IMR-90 (cell line): ENCODE measurements at regions not wholly inside any gene's neighbourhood (a gene's known extent, or its start where the extent isn't known, plus 50 kb on each side); places are given as distances from the start of the nearest gene placed in this dataset.

Experiments used
- ATAC-seq: fragments of 200-7000 bp; cut with Tn5 transposase; 2 replicates; pipeline ENCODE4 v1.9.1; 2020; ENCODE audit warnings: low read depth, mild to moderate bottlenecking, moderate library complexity
- BruUV-seq: library from RNA; stranded (reverse); fragments of 400-500 nt; replicated peaks from 2 replicates; lab custom pipeline; 2021; lab: Mats Ljungman, UMichigan
- CTCF ChIA-PET: fragments of 300-600 bp; formaldehyde crosslinking; extraction: SDS; loops from one replicate; lab custom pipeline; 2021; ENCODE audit warnings: antibody characterized with exemption; lab: Yijun Ruan, JAX
- POLR2A ChIA-PET: fragments of 300-600 bp; sonication (Branson Sonifier 250); formaldehyde crosslinking; loops from one replicate; lab custom pipeline; 2022; ENCODE audit warnings: antibody characterized with exemption; ENCODE audit not compliant: unreplicated experiment; lab: Charles Lee
- DNase-seq: peaks from one replicate; pipeline ENCODE4 v3.0.0; 2013
- H2AFZ ChIP-seq: replicated peaks from 2 replicates; pipeline ENCODE3; 2013; ENCODE audit warnings: low read length, mild to moderate bottlenecking; ENCODE audit not compliant: poor library complexity
- H2AK5ac ChIP-seq: 2 replicates; pipeline ENCODE4 v1.6.1; 2013; ENCODE audit warnings: low read depth, low read length, inconsistent platforms
- H2AK9ac ChIP-seq: replicated peaks from 2 replicates; pipeline ENCODE3; 2013; ENCODE audit warnings: mild to moderate bottlenecking, low read depth, low read length, moderate library complexity; ENCODE audit not compliant: poor library complexity
- H2BK120ac ChIP-seq: 2 replicates; pipeline ENCODE4 v1.6.1; 2013; ENCODE audit warnings: low read depth, low read length, inconsistent platforms
- H2BK15ac ChIP-seq: 3 replicates; pipeline ENCODE4 v1.6.1; 2013; ENCODE audit warnings: low read depth, low read length, inconsistent platforms
- H2BK20ac ChIP-seq: 2 replicates; pipeline ENCODE4 v1.6.1; 2013; ENCODE audit warnings: low read depth, mild to moderate bottlenecking, inconsistent platforms, low read length, moderate library complexity
- H2BK5ac ChIP-seq: 2 replicates; pipeline ENCODE4 v1.6.1; 2013; ENCODE audit warnings: mild to moderate bottlenecking, low read depth, low read length, inconsistent platforms; ENCODE audit not compliant: poor library complexity, severe bottlenecking
- H3K14ac ChIP-seq: replicated peaks from 2 replicates; pipeline ENCODE4 v1.6.1; 2013; ENCODE audit warnings: low read depth, low read length, inconsistent platforms
- H3K18ac ChIP-seq: 2 replicates; pipeline ENCODE4 v1.6.1; 2013; ENCODE audit warnings: low read depth, low read length, control low read depth
- H3K23ac ChIP-seq: 2 replicates; pipeline ENCODE4 v1.6.1; 2013; ENCODE audit warnings: low read depth, low read length, inconsistent platforms
- H3K27ac ChIP-seq: 2 replicates; pipeline ENCODE4 v1.5.1; 2013; ENCODE audit warnings: mild to moderate bottlenecking, control low read depth, low read length; ENCODE audit not compliant: insufficient read depth
- H3K27me3 ChIP-seq: 2 replicates; pipeline ENCODE4 v1.6.1; 2013; ENCODE audit warnings: low read length; ENCODE audit not compliant: control insufficient read depth, insufficient read depth
- H3K36me3 ChIP-seq: 2 replicates; pipeline ENCODE4 v1.6.1; 2013; ENCODE audit warnings: low read length, mixed read lengths; ENCODE audit not compliant: control insufficient read depth, insufficient read depth
- H3K4ac ChIP-seq: 2 replicates; pipeline ENCODE4 v1.6.1; 2013; ENCODE audit warnings: low read depth, low read length, inconsistent platforms
- H3K4me1 ChIP-seq: 2 replicates; pipeline ENCODE4 v1.6.1; 2013; ENCODE audit warnings: low read length, mixed read lengths; ENCODE audit not compliant: control insufficient read depth, insufficient read depth
- H3K4me2 ChIP-seq: 2 replicates; pipeline ENCODE4 v1.6.1; 2013; ENCODE audit warnings: low read depth, mild to moderate bottlenecking, control low read depth, low read length, moderate library complexity
- H3K4me3 ChIP-seq: 2 replicates; pipeline ENCODE4 v1.5.1; 2013; ENCODE audit warnings: low read depth, mild to moderate bottlenecking, control low read depth, low read length, moderate library complexity; ENCODE audit not compliant: insufficient read depth
- H3K56ac ChIP-seq: 2 replicates; pipeline ENCODE4 v1.6.1; 2013; ENCODE audit warnings: low read length, inconsistent platforms; ENCODE audit not compliant: insufficient read depth; ENCODE audit errors: extremely low read depth
- H3K79me1 ChIP-seq, 2 experiments: 2 replicates each; pipeline ENCODE4 v1.6.1; 2013; ENCODE audit warnings: low read length in 2 of 2, inconsistent platforms in 1 of 2, low read depth in 1 of 2
- H3K9ac ChIP-seq: 2 replicates; pipeline ENCODE4 v1.6.1; 2013; ENCODE audit warnings: low read depth, low read length, control low read depth
- H3K9me1 ChIP-seq: 2 replicates; pipeline ENCODE4 v1.6.1; 2013; ENCODE audit warnings: low read length, inconsistent platforms; ENCODE audit not compliant: insufficient read depth
- H3K9me3 ChIP-seq: 2 replicates; pipeline ENCODE4 v1.6.1; 2013; ENCODE audit warnings: low read length; ENCODE audit not compliant: control insufficient read depth, insufficient read depth
- H4K20me1 ChIP-seq: 2 replicates; pipeline ENCODE4 v1.6.1; 2013; ENCODE audit warnings: low read length, inconsistent platforms; ENCODE audit not compliant: insufficient read depth
- H4K5ac ChIP-seq: 2 replicates; pipeline ENCODE4 v1.6.1; 2013; ENCODE audit warnings: mild to moderate bottlenecking, low read depth, low read length, control low read depth
- H4K8ac ChIP-seq, 2 experiments: 2 replicates each; pipeline ENCODE4 v1.6.1; 2013; ENCODE audit warnings: low read depth in 2 of 2, low read length in 2 of 2, control low read depth in 1 of 2, inconsistent platforms in 1 of 2
- H4K91ac ChIP-seq: 2 replicates; pipeline ENCODE4 v1.6.1; 2013; ENCODE audit warnings: low read depth, low read length, inconsistent platforms; ENCODE audit not compliant: insufficient read depth
- CEBPB ChIP-seq: IDR thresholded peaks from 2 replicates; pipeline ENCODE4 v1.6.1; 2012; ENCODE audit warnings: low read depth, low read length, improper control_type of control experiment
- CHD1 ChIP-seq: IDR thresholded peaks from 2 replicates; pipeline ENCODE4 v1.6.1; 2012; ENCODE audit warnings: low read depth, low read length, improper control_type of control experiment
- CTCF ChIP-seq: conservative IDR thresholded peaks from 2 replicates; pipeline ENCODE4 v1.5.1; 2012; ENCODE audit warnings: mild to moderate bottlenecking, low read depth, low read length, improper control_type of control experiment
- ELK1 ChIP-seq: fragments of 150-350 bp; IDR thresholded peaks from 2 replicates; pipeline ENCODE4 v1.6.1; 2016; ENCODE audit warnings: low read depth, mild to moderate bottlenecking, low read length, moderate library complexity, borderline replicate concordance
- FOS ChIP-seq: fragments of 150-350 bp; IDR thresholded peaks from 2 replicates; pipeline ENCODE4 v1.6.1; 2016; ENCODE audit warnings: low read depth, low read length
- MAFK ChIP-seq: IDR thresholded peaks from 2 replicates; pipeline ENCODE4 v1.6.1; 2012; ENCODE audit warnings: low read depth, low read length, improper control_type of control experiment
- MAZ ChIP-seq: IDR thresholded peaks from 2 replicates; pipeline ENCODE4 v1.6.1; 2012; ENCODE audit warnings: low read depth, mild to moderate bottlenecking, low read length, improper control_type of control experiment, moderate library complexity, borderline replicate concordance
- MXI1 ChIP-seq: IDR thresholded peaks from 2 replicates; pipeline ENCODE4 v1.6.1; 2012; ENCODE audit warnings: low read depth, mild to moderate bottlenecking, low read length, moderate library complexity, borderline replicate concordance
- NFE2L2 ChIP-seq: fragments of 150-350 bp; IDR thresholded peaks from 2 replicates; pipeline ENCODE4 v1.6.1; 2016; ENCODE audit warnings: low read depth, mild to moderate bottlenecking, low read length
- RCOR1 ChIP-seq: IDR thresholded peaks from 2 replicates; pipeline ENCODE4 v1.6.1; 2012; ENCODE audit warnings: mild to moderate bottlenecking, low read length, improper control_type of control experiment; ENCODE audit not compliant: insufficient replicate concordance
- RFX5 ChIP-seq: IDR thresholded peaks from 2 replicates; pipeline ENCODE4 v1.8.0; 2012; ENCODE audit warnings: low read depth, mild to moderate bottlenecking, low read length, moderate library complexity
- SMC3 ChIP-seq: fragments of 150-350 bp; IDR thresholded peaks from 2 replicates; pipeline ENCODE4 v1.6.1; 2016; ENCODE audit warnings: low read depth, mild to moderate bottlenecking, antibody characterized with exemption, low read length, moderate library complexity
- USF2 ChIP-seq: fragments of 150-350 bp; IDR thresholded peaks from 2 replicates; pipeline ENCODE4 v1.6.1; 2017; ENCODE audit warnings: mild to moderate bottlenecking, antibody characterized with exemption, low read length, low read depth
- WGBS, 2 experiments: methylation state at CpG; one replicate each; pipeline versions ENCODE4 v1.1.5 to v1.1.7; 2013; ENCODE audit warnings: missing lambda C conversion rate in 2 of 2; ENCODE audit not compliant: insufficient read length in 1 of 2; ENCODE audit errors: extremely low coverage in 2 of 2; 5-methylcytosine and 5-hydroxymethylcytosine counted together
- dilution Hi-C: fragments of 300-500 bp; cut with HindIII; formaldehyde crosslinking; loops from one replicate; pipeline ENCODE4 v1.14.3; 2018; ENCODE audit warnings: low sequenced_read_pairs; ENCODE audit not compliant: unreplicated experiment
- in situ Hi-C: fragments of 300-500 bp; cut with MboI; formaldehyde crosslinking; loops from 3 replicates; pipeline ENCODE4 v1.14.3; 2019; ENCODE audit warnings: low sequenced_read_pairs, inconsistent platforms, mixed read lengths
- intact Hi-C: fragments of 100-400 bp; cut with micrococcal nuclease; formaldehyde crosslinking; loops from 2 replicates; pipeline ENCODE4 v1.10.0; 2022

- H3K27me3 ChIP-seq = no peaks in the 10 kb centered on the region
- ATAC-seq (no peak; the same call in 1 of the 2 replicates), DNase-seq (peak; percentile 77)
- H2BK20ac ChIP-seq = no peak overlapping the region
- BruUV-seq = no TSS peak
- no peak overlapping the region for H2AK9ac ChIP-seq
- H2BK5ac ChIP-seq = no peak overlapping the region
- intact Hi-C loops (no loop called here), in situ Hi-C loops (no loop called here), dilution Hi-C loops (no loop called here)
- H3K18ac ChIP-seq = no peak overlapping the region; the same call in 1 of the 2 replicates
- H4K5ac ChIP-seq = 0 out of 2 replicates have a peak overlapping the region, but pooled peaks have one; percentile 62
- no peak overlapping the region for H2BK15ac ChIP-seq
- H3K27ac ChIP-seq = peak overlapping the region; percentile 37; the same call in 1 of the 2 replicates
- H2AK5ac ChIP-seq = no peak overlapping the region
- H4K91ac ChIP-seq = no peak overlapping the region
- no peak overlapping the region for H3K9ac ChIP-seq
- H4K20me1 ChIP-seq = no peaks in the 10 kb centered on the region
- TF ChIP-seq NFE2L2 (no peak), USF2 (no peak), ELK1 (no peak), CHD1 (no peak), FOS (no peak), RCOR1 (no peak), SMC3 (no peak), CEBPB (no peak), CTCF (no peak), MXI1 (no peak), MAFK (no peak), MAZ (no peak), RFX5 (no peak)
- no peaks in the 10 kb centered on the region for H3K9me1 ChIP-seq
- H3K14ac ChIP-seq = no peak overlapping the region
- no peaks in the 10 kb centered on the region for H3K4me1 ChIP-seq
- H3K36me3 ChIP-seq = no peaks in the 10 kb centered on the region
- ChIA-PET POLR2A (no interaction called here), CTCF (interaction anchor here (1.1 kb wide), 1 partner anchor 16 kb away, joined by 5 read pairs; no protein-coding TSS in a partner anchor)
- H3K79me1 ChIP-seq = no peaks in the 10 kb centered on the region
- WGBS, 2 experiments = 100% methylated on average over 2 of the region's 3 CpGs; no CpG with 5 or more reads in 1 of the 2 experiments
- no peak overlapping the region for H3K4ac ChIP-seq
- H3K4me2 ChIP-seq = peak overlapping the region; percentile 49
- no peak overlapping the region for H3K56ac ChIP-seq
- H3K4me3 ChIP-seq = no peak overlapping the region
- H4K8ac ChIP-seq = no peak overlapping the region
- H3K23ac ChIP-seq = no peak overlapping the region
- no peak overlapping the region for H2AFZ ChIP-seq
- peak overlapping the region; percentile 9; the same call in 1 of the 2 replicates for H2BK120ac ChIP-seq
- H3K9me3 ChIP-seq = no peaks in the 10 kb centered on the region
These were observed 1772.0 kb upstream of the FLRT2 start for GRCh38 chr14:83757916-83758315.
